Peyer's patch (tissue), 4 donors: ENCODE measurements at regions not wholly inside any gene's neighbourhood (a gene's known extent, or its start where the extent isn't known, plus 50 kb on each side); places are given as distances from the start of the nearest gene placed in this dataset.

Source experiments
- POLR2A ChIP-seq, 2 donors: fragments of 450-650 bp; IDR thresholded peaks; one replicate each; pipeline ENCODE4 v1.5.1; 2017; ENCODE audit warnings: antibody characterized with exemption in 2 of 2, mild to moderate bottlenecking in 2 of 2, moderate library complexity in 2 of 2
- TF ChIP-seq, protein P1 (sequence below), 6 experiments: fragments of 450-650 bp in 4 of 6; fragments of 200-600 bp in 2 of 6; sonication (generic) in 1 of 6; IDR thresholded peaks; one replicate each; pipeline ENCODE4 v1.5.1; 2017 to 2019; ENCODE audit warnings: antibody characterized with exemption in 6 of 6, mild to moderate bottlenecking in 3 of 6, moderate library complexity in 1 of 6

DNA sequence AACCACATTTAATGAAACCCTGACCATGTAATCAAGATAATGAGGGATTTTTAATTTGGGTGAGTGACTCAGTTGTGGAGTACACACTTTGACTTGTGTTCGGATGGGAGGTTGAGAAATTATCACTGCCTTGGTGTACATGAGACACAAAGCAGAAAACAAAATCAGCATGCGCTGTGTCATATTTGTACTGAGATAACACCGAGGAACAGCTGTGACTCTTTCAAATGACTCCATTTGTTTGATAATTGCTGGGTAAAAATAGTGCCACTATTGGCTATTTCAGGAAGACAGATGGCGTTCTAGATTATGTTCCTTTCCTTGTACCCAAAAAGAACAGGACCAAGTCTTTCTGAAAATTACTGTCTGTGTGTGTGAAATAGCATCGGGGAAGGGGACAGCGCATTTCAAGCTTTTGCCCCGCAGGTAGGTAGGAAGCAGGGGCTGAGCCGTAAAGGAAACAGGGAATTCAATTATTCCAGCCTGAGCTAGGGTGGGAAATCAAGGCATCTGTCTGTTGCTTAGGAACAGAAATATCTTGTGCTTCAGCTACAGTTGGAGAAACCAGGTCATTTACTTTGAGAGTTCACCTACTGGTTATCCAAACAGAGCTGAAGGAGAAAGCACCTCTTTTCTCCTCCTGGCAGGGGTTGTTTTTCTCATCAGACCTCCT, 114.3 kb downstream of the SNAPC1 start:
- TF ChIP-seq, protein P1, sequence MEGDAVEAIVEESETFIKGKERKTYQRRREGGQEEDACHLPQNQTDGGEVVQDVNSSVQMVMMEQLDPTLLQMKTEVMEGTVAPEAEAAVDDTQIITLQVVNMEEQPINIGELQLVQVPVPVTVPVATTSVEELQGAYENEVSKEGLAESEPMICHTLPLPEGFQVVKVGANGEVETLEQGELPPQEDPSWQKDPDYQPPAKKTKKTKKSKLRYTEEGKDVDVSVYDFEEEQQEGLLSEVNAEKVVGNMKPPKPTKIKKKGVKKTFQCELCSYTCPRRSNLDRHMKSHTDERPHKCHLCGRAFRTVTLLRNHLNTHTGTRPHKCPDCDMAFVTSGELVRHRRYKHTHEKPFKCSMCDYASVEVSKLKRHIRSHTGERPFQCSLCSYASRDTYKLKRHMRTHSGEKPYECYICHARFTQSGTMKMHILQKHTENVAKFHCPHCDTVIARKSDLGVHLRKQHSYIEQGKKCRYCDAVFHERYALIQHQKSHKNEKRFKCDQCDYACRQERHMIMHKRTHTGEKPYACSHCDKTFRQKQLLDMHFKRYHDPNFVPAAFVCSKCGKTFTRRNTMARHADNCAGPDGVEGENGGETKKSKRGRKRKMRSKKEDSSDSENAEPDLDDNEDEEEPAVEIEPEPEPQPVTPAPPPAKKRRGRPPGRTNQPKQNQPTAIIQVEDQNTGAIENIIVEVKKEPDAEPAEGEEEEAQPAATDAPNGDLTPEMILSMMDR (IDR thresholded peaks at IDR 0.05) = no peak
- no peak for TF ChIP-seq POLR2A (IDR thresholded peaks at IDR 0.05)
